Omental fat pad (tissue), 3 donors: ENCODE measurements at regions not wholly inside any gene's neighbourhood (a gene's known extent, or its start where the extent isn't known, plus 50 kb on each side); places are given as distances from the start of the nearest gene placed in this dataset.

Experiments used
- ATAC-seq: fragments of 150-250 bp; one replicate; pipeline ENCODE4 v1.9.1; 2016; ENCODE audit warnings: mild to moderate bottlenecking, moderate library complexity; ENCODE audit not compliant: low FRiP score
- DNase-seq: peaks from one replicate; pipeline ENCODE4 v3.0.0-alpha.2; 2019; ENCODE audit warnings: low spot score
- TF ChIP-seq, protein P1 (sequence below), 3 donors: fragments of 450-650 bp; IDR thresholded peaks; one replicate each; pipeline ENCODE4 v1.5.1; 2016 to 2017; ENCODE audit warnings: antibody characterized with exemption in 3 of 3, mild to moderate bottlenecking in 3 of 3, moderate library complexity in 2 of 3

- ATAC-seq (no peak), DNase-seq (no peak)
- TF ChIP-seq, protein P1, sequence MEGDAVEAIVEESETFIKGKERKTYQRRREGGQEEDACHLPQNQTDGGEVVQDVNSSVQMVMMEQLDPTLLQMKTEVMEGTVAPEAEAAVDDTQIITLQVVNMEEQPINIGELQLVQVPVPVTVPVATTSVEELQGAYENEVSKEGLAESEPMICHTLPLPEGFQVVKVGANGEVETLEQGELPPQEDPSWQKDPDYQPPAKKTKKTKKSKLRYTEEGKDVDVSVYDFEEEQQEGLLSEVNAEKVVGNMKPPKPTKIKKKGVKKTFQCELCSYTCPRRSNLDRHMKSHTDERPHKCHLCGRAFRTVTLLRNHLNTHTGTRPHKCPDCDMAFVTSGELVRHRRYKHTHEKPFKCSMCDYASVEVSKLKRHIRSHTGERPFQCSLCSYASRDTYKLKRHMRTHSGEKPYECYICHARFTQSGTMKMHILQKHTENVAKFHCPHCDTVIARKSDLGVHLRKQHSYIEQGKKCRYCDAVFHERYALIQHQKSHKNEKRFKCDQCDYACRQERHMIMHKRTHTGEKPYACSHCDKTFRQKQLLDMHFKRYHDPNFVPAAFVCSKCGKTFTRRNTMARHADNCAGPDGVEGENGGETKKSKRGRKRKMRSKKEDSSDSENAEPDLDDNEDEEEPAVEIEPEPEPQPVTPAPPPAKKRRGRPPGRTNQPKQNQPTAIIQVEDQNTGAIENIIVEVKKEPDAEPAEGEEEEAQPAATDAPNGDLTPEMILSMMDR (IDR thresholded peaks at IDR 0.05) = no peak
Observed at GRCh38 chrX:57752866-57753265, 72.8 kb upstream of the NLRP2B start.

GRCh38 chrX:57741107-57741506 is 61.0 kb upstream of the NLRP2B start:
- ATAC-seq (no peak), DNase-seq (no peak)
- TF ChIP-seq, protein P1 (IDR thresholded peaks at IDR 0.05) = no peak

- TF ChIP-seq, protein P1 (IDR thresholded peaks at IDR 0.05) = no peak
- no peak for DNase-seq
- ATAC-seq = no peak
Observed at GRCh38 chrX:57737881-57738280, 57.8 kb upstream of the NLRP2B start.
